Testis (tissue), 2 donors: ENCODE measurements at regions not wholly inside any gene's neighbourhood (a gene's known extent, or its start where the extent isn't known, plus 50 kb on each side); places are given as distances from the start of the nearest gene placed in this dataset.

ENCODE experiments used
- POLR2A ChIP-seq: fragments of 450-650 bp; IDR thresholded peaks from one replicate; pipeline ENCODE4 v1.6.1; 2017; ENCODE audit warnings: antibody characterized with exemption, mild to moderate bottlenecking, moderate library complexity
- TF ChIP-seq, protein P1 (sequence below), 3 experiments: fragments of 450-650 bp in 2 of 3; fragments of 200-600 bp in 1 of 3; sonication (generic) in 1 of 3; IDR thresholded peaks; one replicate each; pipeline ENCODE4 v1.5.1; 2016 to 2019; ENCODE audit warnings: antibody characterized with exemption in 3 of 3, mild to moderate bottlenecking in 2 of 3, moderate library complexity in 1 of 3

DNA sequence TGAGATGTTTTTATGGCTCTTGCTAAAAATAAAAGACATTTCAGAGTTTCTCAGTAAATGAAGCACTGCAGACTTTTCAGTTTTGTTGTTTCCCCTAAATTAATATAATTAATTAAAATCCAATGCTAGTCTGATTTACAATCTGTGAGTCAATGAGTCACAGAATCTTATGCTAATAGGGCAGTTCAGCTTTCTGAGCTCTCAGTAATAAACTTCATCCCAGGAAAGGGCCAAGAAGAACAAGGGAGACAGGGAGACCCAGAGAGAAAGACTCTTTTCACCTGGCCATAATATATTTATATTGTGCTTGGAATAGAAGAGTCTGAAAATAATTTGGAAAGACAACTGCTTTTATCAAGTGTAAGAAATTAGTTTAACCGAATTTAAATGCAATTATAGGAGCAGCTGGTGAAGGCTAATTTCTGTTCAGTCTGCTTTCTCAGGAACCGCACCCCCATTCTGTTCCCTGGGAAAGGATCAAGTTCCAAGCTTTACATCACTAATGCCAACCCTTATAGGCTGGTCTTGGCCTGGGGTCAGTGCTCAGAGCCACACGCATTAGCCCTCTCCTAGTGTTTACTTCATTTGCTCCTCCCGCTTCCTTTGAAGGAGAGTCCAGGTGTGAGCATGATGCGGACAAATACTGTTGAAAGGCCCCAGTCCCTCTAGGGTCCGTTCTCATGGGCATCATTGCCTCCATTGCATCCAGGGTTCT, 145.6 kb downstream of the ZBTB18 start:
- TF ChIP-seq, protein P1, sequence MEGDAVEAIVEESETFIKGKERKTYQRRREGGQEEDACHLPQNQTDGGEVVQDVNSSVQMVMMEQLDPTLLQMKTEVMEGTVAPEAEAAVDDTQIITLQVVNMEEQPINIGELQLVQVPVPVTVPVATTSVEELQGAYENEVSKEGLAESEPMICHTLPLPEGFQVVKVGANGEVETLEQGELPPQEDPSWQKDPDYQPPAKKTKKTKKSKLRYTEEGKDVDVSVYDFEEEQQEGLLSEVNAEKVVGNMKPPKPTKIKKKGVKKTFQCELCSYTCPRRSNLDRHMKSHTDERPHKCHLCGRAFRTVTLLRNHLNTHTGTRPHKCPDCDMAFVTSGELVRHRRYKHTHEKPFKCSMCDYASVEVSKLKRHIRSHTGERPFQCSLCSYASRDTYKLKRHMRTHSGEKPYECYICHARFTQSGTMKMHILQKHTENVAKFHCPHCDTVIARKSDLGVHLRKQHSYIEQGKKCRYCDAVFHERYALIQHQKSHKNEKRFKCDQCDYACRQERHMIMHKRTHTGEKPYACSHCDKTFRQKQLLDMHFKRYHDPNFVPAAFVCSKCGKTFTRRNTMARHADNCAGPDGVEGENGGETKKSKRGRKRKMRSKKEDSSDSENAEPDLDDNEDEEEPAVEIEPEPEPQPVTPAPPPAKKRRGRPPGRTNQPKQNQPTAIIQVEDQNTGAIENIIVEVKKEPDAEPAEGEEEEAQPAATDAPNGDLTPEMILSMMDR (IDR thresholded peaks at IDR 0.05), result no peak
- TF ChIP-seq POLR2A, result no peak
